Erythroblast (primary cell): ENCODE measurements at regions not wholly inside any gene's neighbourhood (a gene's known extent, or its start where the extent isn't known, plus 50 kb on each side); places are given as distances from the start of the nearest gene placed in this dataset.
"Not testable (repeated sequence)": the region's sequence is repeated elsewhere in the genome, so short reads cannot be mapped to it uniquely, and the experiment has no call there.

Experiments
- DNase-seq, 2 experiments: peaks; one replicate each; lab custom pipeline; 2025; lab: John Stamatoyannopoulos, UW
- GATA1 ChIP-seq: IDR thresholded peaks from 2 replicates; pipeline ENCODE4 v1.6.1; 2011; ENCODE audit warnings: low read depth, mild to moderate bottlenecking, control low read depth, low read length, moderate library complexity
- POLR2A ChIP-seq: IDR thresholded peaks from 2 replicates; pipeline ENCODE4 v1.6.1; 2011; ENCODE audit warnings: mild to moderate bottlenecking, low read length

GRCh38 chr2:13492262-13492661 is 775.5 kb downstream of the TRIB2 start:
- no peak for DNase-seq
- TF ChIP-seq GATA1 (no peak), POLR2A (no peak)

- no peak for DNase-seq
- TF ChIP-seq POLR2A (no peak), GATA1 (no peak)
Observed at GRCh38 chr2:13495051-13495450, 778.3 kb downstream of the TRIB2 start.

- no peak for TF ChIP-seq GATA1
- no peak for TF ChIP-seq POLR2A
Observed at GRCh38 chr2:13504808-13505207, 788.1 kb downstream of the TRIB2 start.

GRCh38 chr2:13508671-13509070 is 791.9 kb downstream of the TRIB2 start:
- DNase-seq: no peak
- no peak for TF ChIP-seq GATA1
- TF ChIP-seq POLR2A: no peak

More at GRCh38 chr2:13504808-13505207, 788.1 kb downstream of the TRIB2 start:
- DNase-seq: no peak

- TF ChIP-seq GATA1 (no peak), POLR2A (no peak)
- DNase-seq: no peak
Observed at GRCh38 chr2:13515254-13515653, 798.5 kb downstream of the TRIB2 start.

- no peak for DNase-seq
- TF ChIP-seq POLR2A: no peak
Observed at GRCh38 chr2:13522096-13522495, 805.4 kb downstream of the TRIB2 start.

GRCh38 chr2:13522917-13523821 is 806.4 kb downstream of the TRIB2 start:
- DNase-seq: peak in 1 of 2 experiments; percentile 2

GRCh38 chr2:13524492-13524891 is 807.8 kb downstream of the TRIB2 start:
- no peak for TF ChIP-seq GATA1
- no peak for TF ChIP-seq POLR2A
- DNase-seq: no peak

More at GRCh38 chr2:13522917-13523821, 806.4 kb downstream of the TRIB2 start:
- TF ChIP-seq GATA1 (no peak), POLR2A (no peak)

- DNase-seq: not testable (repeated sequence)
Observed at GRCh38 chr2:13531735-13532410, 815.1 kb downstream of the TRIB2 start.

- DNase-seq: not testable (repeated sequence)
Observed at GRCh38 chr2:13532781-13533523, 816.2 kb downstream of the TRIB2 start.

GRCh38 chr2:13533524-13533922 is 816.8 kb downstream of the TRIB2 start:
- TF ChIP-seq POLR2A: no peak
- no peak for TF ChIP-seq GATA1
- no peak for DNase-seq

GRCh38 chr2:13536941-13537340 is 820.2 kb downstream of the TRIB2 start:
- no peak for DNase-seq
- TF ChIP-seq POLR2A (no peak), GATA1 (no peak)

- DNase-seq: no peak
- TF ChIP-seq POLR2A (no peak), GATA1 (no peak)
Observed at GRCh38 chr2:13537771-13538349, 821.1 kb downstream of the TRIB2 start.

GRCh38 chr2:13539296-13539695 is 822.6 kb downstream of the TRIB2 start:
- no peak for DNase-seq
- no peak for TF ChIP-seq POLR2A
- no peak for TF ChIP-seq GATA1
